GM23338 (cell line): ENCODE measurements at regions not wholly inside any gene's neighbourhood (a gene's known extent, or its start where the extent isn't known, plus 50 kb on each side); places are given as distances from the start of the nearest gene placed in this dataset.

ENCODE experiments used
- ATAC-seq: fragments of 200-7000 bp; cut with Tn5 transposase; 3 replicates; pipeline ENCODE4 v1.9.1; 2020
- DNase-seq: peaks from one replicate; pipeline ENCODE4 v3.0.0-alpha.2; 2015; ENCODE audit warnings: low spot score
- H2AFZ ChIP-seq: fragments of 200-600 bp; sonication (generic); 2 replicates; pipeline ENCODE4 v1.8.0; 2016; ENCODE audit warnings: antibody characterized with exemption, mild to moderate bottlenecking, moderate library complexity
- H3F3A ChIP-seq: fragments of 200-600 bp; sonication (generic); replicated peaks from 2 replicates; pipeline ENCODE4 v1.8.0; 2017; ENCODE audit warnings: antibody characterized with exemption, mixed run types, low read depth
- H3K27ac ChIP-seq: fragments of 200-600 bp; sonication (generic); 2 replicates; pipeline ENCODE4 v1.6.1; 2016; ENCODE audit warnings: low read depth
- H3K27me3 ChIP-seq: fragments of 200-600 bp; sonication (generic); 2 replicates; pipeline ENCODE4 v1.8.0; 2016; ENCODE audit warnings: mild to moderate bottlenecking, mixed run types, moderate library complexity; ENCODE audit not compliant: insufficient read depth
- H3K36me3 ChIP-seq: fragments of 200-600 bp; sonication (generic); 2 replicates; pipeline ENCODE4 v1.8.0; 2016; ENCODE audit warnings: mild to moderate bottlenecking; ENCODE audit not compliant: insufficient read depth
- H3K4me1 ChIP-seq: fragments of 200-600 bp; sonication (generic); 2 replicates; pipeline ENCODE4 v1.8.0; 2016; ENCODE audit warnings: mild to moderate bottlenecking, moderate library complexity; ENCODE audit not compliant: insufficient read depth
- H3K4me2 ChIP-seq: fragments of 200-600 bp; sonication (generic); 2 replicates; pipeline ENCODE4 v1.7.1; 2017; ENCODE audit warnings: mixed run types
- H3K4me3 ChIP-seq: fragments of 200-600 bp; sonication (generic); 2 replicates; pipeline ENCODE4 v1.6.1; 2016; ENCODE audit warnings: mixed run types
- H3K79me2 ChIP-seq: fragments of 200-600 bp; sonication (generic); replicated peaks from 2 replicates; pipeline ENCODE4 v1.8.0; 2017; ENCODE audit warnings: mild to moderate bottlenecking; ENCODE audit not compliant: insufficient read depth
- H3K9me2 ChIP-seq: fragments of 200-600 bp; sonication (generic); 2 replicates; pipeline ENCODE4 v1.8.0; 2017; ENCODE audit not compliant: insufficient read depth
- H4K20me1 ChIP-seq: fragments of 200-600 bp; sonication (generic); replicated peaks from 2 replicates; pipeline ENCODE4 v1.8.0; 2017; ENCODE audit warnings: mild to moderate bottlenecking; ENCODE audit not compliant: insufficient read depth
- H3K27ac Mint-ChIP-seq: 2 replicates; pipeline ENCODE4 v1.8.0; 2020; ENCODE audit warnings: inconsistent platforms, mild to moderate bottlenecking, moderate library complexity, mixed read lengths
- H3K27me3 Mint-ChIP-seq: 3 replicates; pipeline ENCODE4 v1.8.0; 2022; ENCODE audit warnings: low read depth, mild to moderate bottlenecking, moderate library complexity, mixed read lengths, inconsistent platforms; ENCODE audit not compliant: insufficient read depth, poor library complexity
- H3K36me3 Mint-ChIP-seq: 3 replicates; pipeline ENCODE4 v1.8.0; 2021; ENCODE audit warnings: low read depth, mild to moderate bottlenecking, inconsistent platforms, moderate library complexity, mixed read lengths
- H3K4me1 Mint-ChIP-seq: 3 replicates; pipeline ENCODE4 v1.8.0; 2020; ENCODE audit warnings: mild to moderate bottlenecking, inconsistent platforms, mixed read lengths
- H3K4me3 Mint-ChIP-seq: 3 replicates; pipeline ENCODE4 v1.8.0; 2021; ENCODE audit warnings: moderate library complexity, mild to moderate bottlenecking, inconsistent platforms, mixed read lengths
- H3K9me3 Mint-ChIP-seq: 3 replicates; pipeline ENCODE4 v1.8.0; 2020; ENCODE audit warnings: moderate library complexity, mild to moderate bottlenecking, inconsistent platforms, mixed read lengths
- CREB1 ChIP-seq: fragments of 250-450 bp; sonication (Bioruptor Pico); IDR thresholded peaks from 2 replicates; pipeline ENCODE4 v1.5.0; 2020; ENCODE audit warnings: low read depth, mild to moderate bottlenecking, moderate library complexity
- EZH2 ChIP-seq: fragments of 200-600 bp; sonication (generic); IDR thresholded peaks from one replicate; pipeline ENCODE4 v1.8.0; 2017; ENCODE audit warnings: antibody characterized with exemption, mild to moderate bottlenecking, low read depth; ENCODE audit not compliant: unreplicated experiment
- EZH2phosphoT487 ChIP-seq: fragments of 200-600 bp; sonication (generic); IDR thresholded peaks from one replicate; pipeline ENCODE4 v1.8.1; 2018; ENCODE audit warnings: antibody characterized with exemption; ENCODE audit not compliant: unreplicated experiment
- JUNB ChIP-seq: IDR thresholded peaks from one replicate; pipeline ENCODE4 v1.6.1; 2016; ENCODE audit warnings: antibody characterized with exemption; ENCODE audit not compliant: unreplicated experiment
- NANOG ChIP-seq: IDR thresholded peaks from 2 replicates; pipeline ENCODE4 v1.6.1; 2016; ENCODE audit warnings: antibody characterized with exemption, borderline replicate concordance
- POLR2AphosphoS5 ChIP-seq: IDR thresholded peaks from 2 replicates; pipeline ENCODE4 v1.6.1; 2016; ENCODE audit warnings: antibody characterized with exemption, low read depth
- STAT1 ChIP-seq: IDR thresholded peaks from one replicate; pipeline ENCODE4 v1.6.1; 2016; ENCODE audit warnings: antibody characterized with exemption; ENCODE audit not compliant: unreplicated experiment
- ZNF331 ChIP-seq: fragments of 250-450 bp; sonication (Bioruptor Pico); IDR thresholded peaks from 2 replicates; pipeline ENCODE4 v1.5.0; 2020; ENCODE audit warnings: low read depth, mild to moderate bottlenecking, moderate library complexity
- TF ChIP-seq, protein P1 (sequence below): IDR thresholded peaks from 2 replicates; pipeline ENCODE4 v1.6.1; 2016; ENCODE audit warnings: antibody characterized with exemption
- TF ChIP-seq, protein P2 (sequence below), 2 experiments: fragments of 200-600 bp in 1 of 2; sonication (generic) in 1 of 2; conservative IDR thresholded peaks; 2 replicates each; pipeline versions ENCODE4 v1.5.1 to v1.6.1; 2016 to 2017; ENCODE audit warnings: antibody characterized with exemption in 2 of 2, low read depth in 2 of 2, mild to moderate bottlenecking in 2 of 2, moderate library complexity in 1 of 2
- TF ChIP-seq, protein P3 (sequence below): fragments of 250-450 bp; sonication (Bioruptor Pico); IDR thresholded peaks from 2 replicates; pipeline ENCODE4 v1.5.0; 2020; ENCODE audit warnings: mild to moderate bottlenecking, moderate library complexity

GRCh38 chr2:201956361-201956760 is 77.3 kb upstream of the FZD7 start:
- H3F3A ChIP-seq, result peaks cover 8% of the 10 kb centered on the region; the same call in 1 of the 2 replicates
- H4K20me1 ChIP-seq, result no peaks in the 10 kb centered on the region
- DNase-seq (no peak), ATAC-seq (no peak)
- peaks cover 8% of the 10 kb centered on the region; the same call in 1 of the 2 replicates for H3K79me2 ChIP-seq
- no peak overlapping the region for H2AFZ ChIP-seq
- no peaks in the 10 kb centered on the region for H3K9me2 ChIP-seq
- Mint-ChIP-seq H3K36me3 (no peaks in the 10 kb centered on the region; the same call in 2 of the 3 replicates), H3K27me3 (peaks cover 4% of the 10 kb centered on the region), H3K27ac (no peak overlapping the region), H3K4me3 (no peak overlapping the region), H3K9me3 (no peaks in the 10 kb centered on the region), H3K4me1 (peaks cover 43% of the 10 kb centered on the region)
- TF ChIP-seq EZH2phosphoT487 (no peak), CREB1 (CRISPR knock-in tag) (no peak), NANOG (no peak), POLR2AphosphoS5 (no peak)
- no peak overlapping the region for H3K4me2 ChIP-seq
- H3K27ac ChIP-seq, result no peak overlapping the region
- no peaks in the 10 kb centered on the region for H3K27me3 ChIP-seq
- no peaks in the 10 kb centered on the region for H3K36me3 ChIP-seq
- H3K4me3 ChIP-seq, result no peak overlapping the region
- peaks cover 28% of the 10 kb centered on the region for H3K4me1 ChIP-seq

- no peak overlapping the region for H2AFZ ChIP-seq
- H3K27me3 ChIP-seq, result no peaks in the 10 kb centered on the region
- no peak for ATAC-seq
- no peak for DNase-seq
- peaks cover 4% of the 10 kb centered on the region; the same call in 1 of the 2 replicates for H3K79me2 ChIP-seq
- H3K4me2 ChIP-seq, result no peak overlapping the region
- H3K4me1 Mint-ChIP-seq, result peaks cover 43% of the 10 kb centered on the region
- no peaks in the 10 kb centered on the region; the same call in 2 of the 3 replicates for H3K36me3 Mint-ChIP-seq
- no peaks in the 10 kb centered on the region for H4K20me1 ChIP-seq
- H3K27ac Mint-ChIP-seq, result no peak overlapping the region
- H3F3A ChIP-seq, result peaks cover 8% of the 10 kb centered on the region; the same call in 1 of the 2 replicates
- H3K36me3 ChIP-seq, result no peaks in the 10 kb centered on the region
- H3K9me2 ChIP-seq, result no peaks in the 10 kb centered on the region
- H3K4me3 Mint-ChIP-seq, result no peak overlapping the region
- peaks cover 23% of the 10 kb centered on the region for H3K4me1 ChIP-seq
- peaks cover 4% of the 10 kb centered on the region for H3K27me3 Mint-ChIP-seq
- no peak overlapping the region for H3K27ac ChIP-seq
- H3K4me3 ChIP-seq, result no peak overlapping the region
- no peaks in the 10 kb centered on the region for H3K9me3 Mint-ChIP-seq
- TF ChIP-seq, protein P1, sequence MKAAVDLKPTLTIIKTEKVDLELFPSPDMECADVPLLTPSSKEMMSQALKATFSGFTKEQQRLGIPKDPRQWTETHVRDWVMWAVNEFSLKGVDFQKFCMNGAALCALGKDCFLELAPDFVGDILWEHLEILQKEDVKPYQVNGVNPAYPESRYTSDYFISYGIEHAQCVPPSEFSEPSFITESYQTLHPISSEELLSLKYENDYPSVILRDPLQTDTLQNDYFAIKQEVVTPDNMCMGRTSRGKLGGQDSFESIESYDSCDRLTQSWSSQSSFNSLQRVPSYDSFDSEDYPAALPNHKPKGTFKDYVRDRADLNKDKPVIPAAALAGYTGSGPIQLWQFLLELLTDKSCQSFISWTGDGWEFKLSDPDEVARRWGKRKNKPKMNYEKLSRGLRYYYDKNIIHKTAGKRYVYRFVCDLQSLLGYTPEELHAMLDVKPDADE, result no peak
- TF ChIP-seq STAT1 (no peak), EZH2 (no peak), CREB1 (CRISPR knock-in tag) (no peak), NANOG (no peak), POLR2AphosphoS5 (no peak), JUNB (no peak), ZNF331 (CRISPR knock-in tag) (no peak)
- TF ChIP-seq, protein P2, sequence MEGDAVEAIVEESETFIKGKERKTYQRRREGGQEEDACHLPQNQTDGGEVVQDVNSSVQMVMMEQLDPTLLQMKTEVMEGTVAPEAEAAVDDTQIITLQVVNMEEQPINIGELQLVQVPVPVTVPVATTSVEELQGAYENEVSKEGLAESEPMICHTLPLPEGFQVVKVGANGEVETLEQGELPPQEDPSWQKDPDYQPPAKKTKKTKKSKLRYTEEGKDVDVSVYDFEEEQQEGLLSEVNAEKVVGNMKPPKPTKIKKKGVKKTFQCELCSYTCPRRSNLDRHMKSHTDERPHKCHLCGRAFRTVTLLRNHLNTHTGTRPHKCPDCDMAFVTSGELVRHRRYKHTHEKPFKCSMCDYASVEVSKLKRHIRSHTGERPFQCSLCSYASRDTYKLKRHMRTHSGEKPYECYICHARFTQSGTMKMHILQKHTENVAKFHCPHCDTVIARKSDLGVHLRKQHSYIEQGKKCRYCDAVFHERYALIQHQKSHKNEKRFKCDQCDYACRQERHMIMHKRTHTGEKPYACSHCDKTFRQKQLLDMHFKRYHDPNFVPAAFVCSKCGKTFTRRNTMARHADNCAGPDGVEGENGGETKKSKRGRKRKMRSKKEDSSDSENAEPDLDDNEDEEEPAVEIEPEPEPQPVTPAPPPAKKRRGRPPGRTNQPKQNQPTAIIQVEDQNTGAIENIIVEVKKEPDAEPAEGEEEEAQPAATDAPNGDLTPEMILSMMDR (conservative IDR thresholded peaks at IDR 0.05; ENCODE audit: low read depth in 2 of 2), result no peak
- TF ChIP-seq, protein P3, sequence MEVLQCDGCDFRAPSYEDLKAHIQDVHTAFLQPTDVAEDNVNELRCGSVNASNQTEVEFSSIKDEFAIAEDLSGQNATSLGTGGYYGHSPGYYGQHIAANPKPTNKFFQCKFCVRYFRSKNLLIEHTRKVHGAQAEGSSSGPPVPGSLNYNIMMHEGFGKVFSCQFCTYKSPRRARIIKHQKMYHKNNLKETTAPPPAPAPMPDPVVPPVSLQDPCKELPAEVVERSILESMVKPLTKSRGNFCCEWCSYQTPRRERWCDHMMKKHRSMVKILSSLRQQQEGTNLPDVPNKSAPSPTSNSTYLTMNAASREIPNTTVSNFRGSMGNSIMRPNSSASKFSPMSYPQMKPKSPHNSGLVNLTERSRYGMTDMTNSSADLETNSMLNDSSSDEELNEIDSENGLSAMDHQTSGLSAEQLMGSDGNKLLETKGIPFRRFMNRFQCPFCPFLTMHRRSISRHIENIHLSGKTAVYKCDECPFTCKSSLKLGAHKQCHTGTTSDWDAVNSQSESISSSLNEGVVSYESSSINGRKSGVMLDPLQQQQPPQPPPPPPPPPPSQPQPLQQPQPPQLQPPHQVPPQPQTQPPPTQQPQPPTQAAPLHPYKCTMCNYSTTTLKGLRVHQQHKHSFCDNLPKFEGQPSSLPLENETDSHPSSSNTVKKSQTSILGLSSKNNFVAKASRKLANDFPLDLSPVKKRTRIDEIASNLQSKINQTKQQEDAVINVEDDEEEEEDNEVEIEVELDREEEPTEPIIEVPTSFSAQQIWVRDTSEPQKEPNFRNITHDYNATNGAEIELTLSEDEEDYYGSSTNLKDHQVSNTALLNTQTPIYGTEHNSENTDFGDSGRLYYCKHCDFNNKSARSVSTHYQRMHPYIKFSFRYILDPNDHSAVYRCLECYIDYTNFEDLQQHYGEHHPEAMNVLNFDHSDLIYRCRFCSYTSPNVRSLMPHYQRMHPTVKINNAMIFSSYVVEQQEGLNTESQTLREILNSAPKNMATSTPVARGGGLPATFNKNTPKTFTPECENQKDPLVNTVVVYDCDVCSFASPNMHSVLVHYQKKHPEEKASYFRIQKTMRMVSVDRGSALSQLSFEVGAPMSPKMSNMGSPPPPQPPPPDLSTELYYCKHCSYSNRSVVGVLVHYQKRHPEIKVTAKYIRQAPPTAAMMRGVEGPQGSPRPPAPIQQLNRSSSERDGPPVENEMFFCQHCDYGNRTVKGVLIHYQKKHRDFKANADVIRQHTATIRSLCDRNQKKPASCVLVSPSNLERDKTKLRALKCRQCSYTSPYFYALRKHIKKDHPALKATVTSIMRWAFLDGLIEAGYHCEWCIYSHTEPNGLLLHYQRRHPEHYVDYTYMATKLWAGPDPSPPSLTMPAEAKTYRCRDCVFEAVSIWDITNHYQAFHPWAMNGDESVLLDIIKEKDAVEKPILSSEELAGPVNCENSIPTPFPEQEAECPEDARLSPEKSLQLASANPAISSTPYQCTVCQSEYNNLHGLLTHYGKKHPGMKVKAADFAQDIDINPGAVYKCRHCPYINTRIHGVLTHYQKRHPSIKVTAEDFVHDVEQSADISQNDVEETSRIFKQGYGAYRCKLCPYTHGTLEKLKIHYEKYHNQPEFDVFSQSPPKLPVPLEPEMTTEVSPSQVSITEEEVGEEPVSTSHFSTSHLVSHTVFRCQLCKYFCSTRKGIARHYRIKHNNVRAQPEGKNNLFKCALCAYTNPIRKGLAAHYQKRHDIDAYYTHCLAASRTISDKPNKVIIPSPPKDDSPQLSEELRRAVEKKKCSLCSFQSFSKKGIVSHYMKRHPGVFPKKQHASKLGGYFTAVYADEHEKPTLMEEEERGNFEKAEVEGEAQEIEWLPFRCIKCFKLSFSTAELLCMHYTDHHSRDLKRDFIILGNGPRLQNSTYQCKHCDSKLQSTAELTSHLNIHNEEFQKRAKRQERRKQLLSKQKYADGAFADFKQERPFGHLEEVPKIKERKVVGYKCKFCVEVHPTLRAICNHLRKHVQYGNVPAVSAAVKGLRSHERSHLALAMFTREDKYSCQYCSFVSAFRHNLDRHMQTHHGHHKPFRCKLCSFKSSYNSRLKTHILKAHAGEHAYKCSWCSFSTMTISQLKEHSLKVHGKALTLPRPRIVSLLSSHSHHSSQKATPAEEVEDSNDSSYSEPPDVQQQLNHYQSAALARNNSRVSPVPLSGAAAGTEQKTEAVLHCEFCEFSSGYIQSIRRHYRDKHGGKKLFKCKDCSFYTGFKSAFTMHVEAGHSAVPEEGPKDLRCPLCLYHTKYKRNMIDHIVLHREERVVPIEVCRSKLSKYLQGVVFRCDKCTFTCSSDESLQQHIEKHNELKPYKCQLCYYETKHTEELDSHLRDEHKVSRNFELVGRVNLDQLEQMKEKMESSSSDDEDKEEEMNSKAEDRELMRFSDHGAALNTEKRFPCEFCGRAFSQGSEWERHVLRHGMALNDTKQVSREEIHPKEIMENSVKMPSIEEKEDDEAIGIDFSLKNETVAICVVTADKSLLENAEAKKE, result no peak
Measured at GRCh38 chr2:201957091-201957490, 76.6 kb upstream of the FZD7 start.
